ENCODE measurements at regions not wholly inside any gene's neighbourhood (a gene's known extent, or its start where the extent isn't known, plus 50 kb on each side); places are given as distances from the start of the nearest gene placed in this dataset.
"Not testable (repeated sequence)": the region's sequence is repeated elsewhere in the genome, so short reads cannot be mapped to it uniquely, and the experiment has no call there.

- intact Hi-C loops (cut with micrococcal nuclease) = no loop called here
- ChIA-PET POLR2A (no interaction called here), CTCF (no interaction called here)
- H3K27ac Mint-ChIP-seq = no peak overlapping the region
- no peaks in the 10 kb centered on the region for H3K9me3 Mint-ChIP-seq
- DNase-seq = no peak
- H3K36me3 Mint-ChIP-seq = no peaks in the 10 kb centered on the region
- H3K27me3 Mint-ChIP-seq = no peaks in the 10 kb centered on the region
- no peaks in the 10 kb centered on the region for H3K4me1 Mint-ChIP-seq (ENCODE audit: low read depth)
- no peak overlapping the region for H3K4me3 Mint-ChIP-seq
Measured at GRCh38 chr2:195300631-195301030, 356.4 kb upstream of the SLC39A10 start.

- H3K27ac Mint-ChIP-seq = no peak overlapping the region
- intact Hi-C loops (cut with micrococcal nuclease) = no loop called here
- no peaks in the 10 kb centered on the region for H3K4me1 Mint-ChIP-seq (ENCODE audit: low read depth)
- no peaks in the 10 kb centered on the region for H3K27me3 Mint-ChIP-seq
- H3K36me3 Mint-ChIP-seq = no peaks in the 10 kb centered on the region
- CTCF ChIA-PET = interaction anchor here (0.6 kb wide), 2 partner anchors 190 to 778 kb away, joined by 3 to 4 read pairs; no protein-coding TSS in a partner anchor
- peaks cover 2% of the 10 kb centered on the region for H3K9me3 Mint-ChIP-seq
- DNase-seq = no peak
- H3K4me3 Mint-ChIP-seq = no peak overlapping the region
- POLR2A ChIA-PET = no interaction called here
Measured at GRCh38 chr2:195299600-195299999, 357.4 kb upstream of the SLC39A10 start.

- Mint-ChIP-seq H3K4me3 (no peak overlapping the region), H3K27ac (no peak overlapping the region), H3K27me3 (no peaks in the 10 kb centered on the region), H3K36me3 (no peaks in the 10 kb centered on the region), H3K9me3 (peaks cover 5% of the 10 kb centered on the region), H3K4me1 (ENCODE audit: low read depth) (no peaks in the 10 kb centered on the region)
- POLR2A ChIA-PET = no interaction called here
- CTCF ChIA-PET = no interaction called here
- DNase-seq = no peak
- intact Hi-C loops (cut with micrococcal nuclease) = no loop called here
Measured at GRCh38 chr2:195296490-195296889, 360.5 kb upstream of the SLC39A10 start.

- DNase-seq = no peak
- Mint-ChIP-seq H3K4me3 (no peak overlapping the region), H3K27me3 (peaks cover 1% of the 10 kb centered on the region), H3K36me3 (no peaks in the 10 kb centered on the region), H3K4me1 (ENCODE audit: low read depth) (no peaks in the 10 kb centered on the region), H3K27ac (no peak overlapping the region), H3K9me3 (no peaks in the 10 kb centered on the region)
- intact Hi-C loops (cut with micrococcal nuclease) = no loop called here
- ChIA-PET CTCF (no interaction called here), POLR2A (no interaction called here)
Measured at GRCh38 chr2:195289081-195289480, 367.9 kb upstream of the SLC39A10 start.

- H3K27ac Mint-ChIP-seq = no peak overlapping the region
- H3K9me3 Mint-ChIP-seq = no peaks in the 10 kb centered on the region
- DNase-seq = no peak
- no peaks in the 10 kb centered on the region for H3K4me1 Mint-ChIP-seq (ENCODE audit: low read depth)
- intact Hi-C loops (cut with micrococcal nuclease) = no loop called here
- no peak overlapping the region for H3K4me3 Mint-ChIP-seq
- H3K27me3 Mint-ChIP-seq = no peaks in the 10 kb centered on the region
- ChIA-PET POLR2A (no interaction called here), CTCF (no interaction called here)
- no peaks in the 10 kb centered on the region for H3K36me3 Mint-ChIP-seq
Measured at GRCh38 chr2:195279840-195280427, 377.1 kb upstream of the SLC39A10 start.

- ChIA-PET CTCF (interaction anchor here (1.0 kb wide), 1 partner anchor 21 kb away, joined by 3 read pairs; no protein-coding TSS in a partner anchor), POLR2A (no interaction called here)
- Mint-ChIP-seq H3K27ac (no peak overlapping the region), H3K9me3 (no peaks in the 10 kb centered on the region), H3K4me3 (no peak overlapping the region), H3K4me1 (ENCODE audit: low read depth) (no peaks in the 10 kb centered on the region), H3K27me3 (peaks cover 1% of the 10 kb centered on the region), H3K36me3 (no peaks in the 10 kb centered on the region)
- DNase-seq = no peak
- intact Hi-C loops (cut with micrococcal nuclease) = no loop called here
Measured at GRCh38 chr2:195270466-195271039, 386.5 kb upstream of the SLC39A10 start.

GRCh38 chr2:195269220-195269619, 387.8 kb upstream of the SLC39A10 start:
- intact Hi-C loops (cut with micrococcal nuclease) = no loop called here
- H3K36me3 Mint-ChIP-seq = no peaks in the 10 kb centered on the region
- POLR2A ChIA-PET = no interaction called here

GRCh38 chr2:195257979-195258378, 399.0 kb upstream of the SLC39A10 start:
- Mint-ChIP-seq H3K27me3 (peaks cover 3% of the 10 kb centered on the region), H3K36me3 (no peaks in the 10 kb centered on the region), H3K4me3 (no peak overlapping the region), H3K9me3 (peaks cover 5% of the 10 kb centered on the region), H3K4me1 (ENCODE audit: low read depth) (no peaks in the 10 kb centered on the region), H3K27ac (no peak overlapping the region)
- POLR2A ChIA-PET = no interaction called here
- intact Hi-C loops (cut with micrococcal nuclease) = no loop called here
- no peak for DNase-seq
- CTCF ChIA-PET = no interaction called here

More at GRCh38 chr2:195269220-195269619, 387.8 kb upstream of the SLC39A10 start:
- H3K4me3 Mint-ChIP-seq = no peak overlapping the region
- no peak for DNase-seq
- no peaks in the 10 kb centered on the region for H3K9me3 Mint-ChIP-seq
- H3K4me1 Mint-ChIP-seq (ENCODE audit: low read depth) = no peaks in the 10 kb centered on the region
- H3K27ac Mint-ChIP-seq = no peak overlapping the region
- H3K27me3 Mint-ChIP-seq = peaks cover 1% of the 10 kb centered on the region
- CTCF ChIA-PET = no interaction called here

- no peak for DNase-seq
- Mint-ChIP-seq H3K27me3 (peaks cover 3% of the 10 kb centered on the region), H3K27ac (no peak overlapping the region), H3K4me1 (ENCODE audit: low read depth) (no peaks in the 10 kb centered on the region), H3K36me3 (no peaks in the 10 kb centered on the region), H3K9me3 (peaks cover 10% of the 10 kb centered on the region), H3K4me3 (no peak overlapping the region)
- ChIA-PET CTCF (no interaction called here), POLR2A (no interaction called here)
- intact Hi-C loops (cut with micrococcal nuclease) = no loop called here
Measured at GRCh38 chr2:195252018-195252417, 405.0 kb upstream of the SLC39A10 start.

GRCh38 chr2:195251214-195251613, 405.8 kb upstream of the SLC39A10 start:
- no peak overlapping the region for H3K4me3 Mint-ChIP-seq
- CTCF ChIA-PET = interaction anchor here (0.6 kb wide), 1 partner anchor 438 kb away, joined by 4 read pairs; no protein-coding TSS in a partner anchor
- POLR2A ChIA-PET = no interaction called here
- no peak for DNase-seq
- peaks cover 3% of the 10 kb centered on the region for H3K27me3 Mint-ChIP-seq
- no peaks in the 10 kb centered on the region for H3K36me3 Mint-ChIP-seq
- no peaks in the 10 kb centered on the region for H3K4me1 Mint-ChIP-seq (ENCODE audit: low read depth)
- intact Hi-C loops (cut with micrococcal nuclease) = no loop called here
- peaks cover 15% of the 10 kb centered on the region for H3K9me3 Mint-ChIP-seq
- no peak overlapping the region for H3K27ac Mint-ChIP-seq

- H3K36me3 Mint-ChIP-seq = no peaks in the 10 kb centered on the region
- no peaks in the 10 kb centered on the region for H3K27me3 Mint-ChIP-seq
- DNase-seq = no peak
- no peaks in the 10 kb centered on the region for H3K4me1 Mint-ChIP-seq (ENCODE audit: low read depth)
- no peaks in the 10 kb centered on the region for H3K9me3 Mint-ChIP-seq
- ChIA-PET CTCF (interaction anchor here (0.5 kb wide), 1 partner anchor 747 kb away, joined by 3 read pairs; no protein-coding TSS in a partner anchor), POLR2A (no interaction called here)
- H3K4me3 Mint-ChIP-seq = no peak overlapping the region
- H3K27ac Mint-ChIP-seq = no peak overlapping the region
- intact Hi-C loops (cut with micrococcal nuclease) = no loop called here
Measured at GRCh38 chr2:195238826-195239225, 418.2 kb upstream of the SLC39A10 start.

- ChIA-PET POLR2A (no interaction called here), CTCF (interaction anchor here (0.5 kb wide), 1 partner anchor 747 kb away, joined by 3 read pairs; no protein-coding TSS in a partner anchor)
- Mint-ChIP-seq H3K9me3 (no peaks in the 10 kb centered on the region), H3K4me1 (ENCODE audit: low read depth) (no peaks in the 10 kb centered on the region), H3K27me3 (no peaks in the 10 kb centered on the region), H3K27ac (no peak overlapping the region), H3K4me3 (no peak overlapping the region), H3K36me3 (no peaks in the 10 kb centered on the region)
- intact Hi-C loops (cut with micrococcal nuclease) = no loop called here
- no peak for DNase-seq
Measured at GRCh38 chr2:195238379-195238778, 418.6 kb upstream of the SLC39A10 start.

GRCh38 chr2:195228547-195228946, 428.5 kb upstream of the SLC39A10 start:
- H3K36me3 Mint-ChIP-seq; intact Hi-C loops (cut with micrococcal nuclease); DNase-seq; H3K4me1 Mint-ChIP-seq (ENCODE audit: low read depth); H3K27me3 Mint-ChIP-seq; POLR2A ChIA-PET; CTCF ChIA-PET; H3K27ac Mint-ChIP-seq; H3K4me3 Mint-ChIP-seq: not testable (repeated sequence)
- H3K9me3 Mint-ChIP-seq = peaks cover 12% of the 10 kb centered on the region

All from activated CD4-positive, alpha-beta memory T cell treated with anti-CD3 and anti-CD28 coated beads for 36 hours (primary cell).